GM23248 (cell line): ENCODE measurements at regions not wholly inside any gene's neighbourhood (a gene's known extent, or its start where the extent isn't known, plus 50 kb on each side); places are given as distances from the start of the nearest gene placed in this dataset.

Source experiments
- DNase-seq: peaks from one replicate; pipeline ENCODE4 v3.0.0-alpha.2; 2015
- H2AFZ ChIP-seq: fragments of 200-600 bp; sonication (generic); 2 replicates; pipeline ENCODE4 v1.6.1; 2016; ENCODE audit warnings: antibody characterized with exemption
- H3F3A ChIP-seq: fragments of 200-600 bp; sonication (generic); 2 replicates; pipeline ENCODE4 v1.6.1; 2016; ENCODE audit warnings: mild to moderate bottlenecking, antibody characterized with exemption, mixed run types; ENCODE audit not compliant: insufficient read depth
- H3K27ac ChIP-seq: fragments of 200-600 bp; sonication (generic); 2 replicates; pipeline ENCODE4 v1.5.1; 2016; ENCODE audit warnings: mild to moderate bottlenecking
- H3K27me3 ChIP-seq: fragments of 200-600 bp; sonication (generic); replicated peaks from 2 replicates; pipeline ENCODE4 v1.6.1; 2016; ENCODE audit warnings: mild to moderate bottlenecking; ENCODE audit not compliant: insufficient read depth
- H3K36me3 ChIP-seq: fragments of 200-600 bp; sonication (generic); 2 replicates; pipeline ENCODE4 v1.6.1; 2016; ENCODE audit warnings: low read depth, mild to moderate bottlenecking
- H3K4me1 ChIP-seq: fragments of 200-600 bp; sonication (generic); 2 replicates; pipeline ENCODE4 v1.6.1; 2016; ENCODE audit warnings: mild to moderate bottlenecking; ENCODE audit not compliant: insufficient read depth
- H3K4me2 ChIP-seq: fragments of 200-600 bp; sonication (generic); one replicate; pipeline ENCODE4 v1.6.1; 2016; ENCODE audit warnings: mild to moderate bottlenecking; ENCODE audit not compliant: unreplicated experiment
- H3K4me3 ChIP-seq: fragments of 200-600 bp; sonication (generic); 2 replicates; pipeline ENCODE4 v1.5.1; 2016; ENCODE audit warnings: mild to moderate bottlenecking
- H3K79me2 ChIP-seq: fragments of 200-600 bp; sonication (generic); 2 replicates; pipeline ENCODE4 v1.6.1; 2016; ENCODE audit warnings: mild to moderate bottlenecking; ENCODE audit not compliant: insufficient read depth
- H3K9ac ChIP-seq: fragments of 200-600 bp; sonication (generic); 2 replicates; pipeline ENCODE4 v1.6.1; 2016; ENCODE audit warnings: mild to moderate bottlenecking
- H3K9me2 ChIP-seq: fragments of 200-600 bp; sonication (generic); 2 replicates; pipeline ENCODE4 v1.6.1; 2016; ENCODE audit warnings: mixed run types, mild to moderate bottlenecking, moderate library complexity; ENCODE audit not compliant: insufficient read depth
- H3K9me3 ChIP-seq: fragments of 200-600 bp; sonication (generic); one replicate; pipeline ENCODE4 v1.6.1; 2017; ENCODE audit warnings: low read depth
- H4K20me1 ChIP-seq: fragments of 200-600 bp; sonication (generic); 2 replicates; pipeline ENCODE4 v1.6.0; 2016; ENCODE audit not compliant: insufficient read depth
- EZH2 ChIP-seq: fragments of 200-600 bp; sonication (generic); IDR thresholded peaks from 2 replicates; pipeline ENCODE4 v1.6.1; 2018; ENCODE audit warnings: antibody characterized with exemption, mild to moderate bottlenecking; ENCODE audit not compliant: insufficient read depth, poor library complexity, severe bottlenecking
- EZH2phosphoT487 ChIP-seq: fragments of 200-600 bp; sonication (generic); IDR thresholded peaks from 2 replicates; pipeline ENCODE4 v1.6.1; 2018; ENCODE audit warnings: antibody characterized with exemption, moderate library complexity, mild to moderate bottlenecking, low read depth; ENCODE audit not compliant: insufficient read depth
- WGBS, 2 experiments: methylation state at CpG; one replicate each; pipeline ENCODE4 v1.1.6; 2015 to 2017; ENCODE audit warnings: low lambda C conversion rate in 2 of 2, low coverage in 1 of 2; ENCODE audit errors: missing lambda C conversion rate in 2 of 2; 5-methylcytosine and 5-hydroxymethylcytosine counted together
- in situ Hi-C: fragments of 300-500 bp; cut with MboI; formaldehyde crosslinking; loops from 2 replicates; pipeline ENCODE4 v1.15.0; 2020

DNA sequence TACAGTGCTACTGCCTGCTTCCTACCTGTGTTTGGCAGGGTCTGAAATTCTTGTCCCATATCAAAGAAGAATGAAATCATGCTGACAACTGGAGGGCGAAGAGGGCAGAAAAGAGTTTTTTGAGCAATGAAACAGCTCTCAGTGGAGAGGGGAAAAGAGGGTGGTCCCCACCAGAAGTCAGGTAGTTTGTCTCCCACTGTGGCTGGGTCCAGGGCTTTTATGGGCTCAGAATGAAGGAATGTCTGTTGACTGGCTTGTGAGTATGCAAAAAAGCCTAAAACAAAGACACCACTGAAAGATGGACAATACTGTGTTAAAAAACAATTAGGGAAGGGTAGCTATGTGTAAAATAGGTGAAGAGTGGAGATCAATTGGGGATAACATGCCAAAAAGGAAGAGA lies 115.0 kb downstream of the ADAM29 start:
- Histone ChIP-seq H2AFZ (no peak overlapping the region), H3K36me3 (no peaks in the 10 kb centered on the region), H3K4me1 (no peaks in the 10 kb centered on the region), H3K9ac (no peak overlapping the region), H4K20me1 (no peaks in the 10 kb centered on the region), H3K79me2 (no peaks in the 10 kb centered on the region), H3K4me2 (no peak overlapping the region), H3F3A (no peaks in the 10 kb centered on the region), H3K9me2 (no peaks in the 10 kb centered on the region), H3K27me3 (no peaks in the 10 kb centered on the region), H3K27ac (no peak overlapping the region), H3K9me3 (no peaks in the 10 kb centered on the region), H3K4me3 (no peak overlapping the region)
- in situ Hi-C loops = no loop called here
- DNase-seq = no peak
- WGBS, 2 experiments = 0 to 9% methylated on average over 1 of the region's 1 CpG
- no peak for TF ChIP-seq EZH2
- TF ChIP-seq EZH2phosphoT487 = no peak

DNA sequence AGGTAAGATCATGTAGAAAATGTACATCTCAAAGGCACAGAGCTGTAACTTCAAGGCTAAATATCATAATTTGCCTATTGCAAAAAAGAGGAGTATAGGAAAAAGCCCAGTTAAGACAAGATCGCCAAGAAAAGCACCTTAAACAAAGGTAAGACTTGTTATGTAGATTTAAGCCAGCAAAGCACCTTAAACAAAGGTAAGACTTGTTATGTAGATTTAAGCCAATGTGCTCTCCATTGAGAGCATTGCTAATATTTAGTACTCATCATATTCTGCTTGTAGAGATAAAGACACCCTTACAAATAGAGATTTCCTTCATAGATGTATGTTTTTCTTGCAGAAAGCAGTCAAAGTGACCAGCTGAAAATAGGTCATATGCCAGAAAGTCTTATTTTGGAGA lies 115.8 kb downstream of the ADAM29 start:
- TF ChIP-seq EZH2 = no peak
- no peak overlapping the region for H3K27ac ChIP-seq
- H3K36me3 ChIP-seq = no peaks in the 10 kb centered on the region
- no peaks in the 10 kb centered on the region for H3K4me1 ChIP-seq
- no peaks in the 10 kb centered on the region for H3K27me3 ChIP-seq
- no peaks in the 10 kb centered on the region for H3K79me2 ChIP-seq
- H3K4me2 ChIP-seq = no peak overlapping the region
- no peak overlapping the region for H3K9ac ChIP-seq
- in situ Hi-C loops = no loop called here
- H3F3A ChIP-seq = no peaks in the 10 kb centered on the region
- no peaks in the 10 kb centered on the region for H3K9me3 ChIP-seq
- DNase-seq = no peak
- H3K4me3 ChIP-seq = no peak overlapping the region
- no peak overlapping the region for H2AFZ ChIP-seq
- H3K9me2 ChIP-seq = no peaks in the 10 kb centered on the region
- 0% methylated on average over 1 of the region's 1 CpG for WGBS, 2 experiments
- H4K20me1 ChIP-seq = no peaks in the 10 kb centered on the region

DNA sequence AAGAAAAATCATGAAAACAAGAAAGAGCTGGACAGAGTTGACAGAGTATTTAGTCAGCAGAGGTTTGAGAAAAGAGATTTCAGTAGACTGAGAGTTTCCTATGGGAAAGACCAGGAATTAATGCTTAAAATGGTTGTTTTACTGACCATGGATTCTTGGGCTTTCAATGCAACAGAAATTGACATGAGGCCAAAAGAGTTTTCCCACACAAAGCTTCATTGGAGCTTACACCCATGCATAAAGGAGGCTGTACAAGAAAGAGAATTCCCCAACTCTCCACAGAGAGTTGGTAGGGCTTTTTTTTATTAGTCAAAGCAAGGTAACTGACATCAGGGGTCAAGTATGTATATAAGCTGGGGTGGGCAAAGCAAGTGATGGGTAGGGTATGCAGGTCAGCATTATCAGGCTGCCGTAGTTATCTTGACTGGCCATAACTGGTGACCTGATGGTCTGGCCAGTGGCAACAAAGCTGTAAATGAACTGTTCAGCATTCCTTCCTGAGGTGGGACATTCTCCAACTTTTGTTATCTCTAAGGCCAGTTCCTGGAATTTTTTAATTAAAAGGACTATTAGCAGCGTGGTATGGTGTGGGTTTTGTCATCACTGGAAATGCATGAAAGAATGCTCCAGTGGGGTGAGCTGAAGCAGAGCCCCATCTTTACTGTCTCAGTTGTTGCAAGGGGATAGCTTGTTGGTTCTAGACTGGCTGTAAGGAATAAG lies 117.0 kb downstream of the ADAM29 start:
- no peak for DNase-seq
- no peak overlapping the region for H3K27ac ChIP-seq

DNA sequence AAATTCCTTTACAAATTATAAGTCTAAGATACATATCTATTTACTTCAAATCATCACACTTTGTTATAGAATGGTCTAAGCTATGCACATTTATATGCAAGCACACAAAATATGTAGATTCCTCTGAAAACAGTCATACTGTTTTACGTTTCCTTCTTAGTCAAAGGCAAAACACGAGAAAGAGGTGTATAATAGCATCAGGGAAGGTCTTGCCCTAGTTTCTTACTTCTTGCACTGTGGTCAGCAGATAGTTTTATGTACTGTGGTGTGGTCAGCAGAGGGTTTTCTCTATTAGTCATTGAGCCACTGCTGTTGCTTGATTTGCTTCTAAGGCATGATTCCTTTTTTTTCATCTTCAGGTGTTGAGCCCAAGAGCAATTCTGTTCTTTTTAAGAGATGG lies 117.7 kb downstream of the ADAM29 start:
- no peak overlapping the region for H3K27ac ChIP-seq
- no peak overlapping the region for H3K4me2 ChIP-seq
- H3K4me1 ChIP-seq = no peaks in the 10 kb centered on the region
- H3K9me3 ChIP-seq = no peaks in the 10 kb centered on the region
- no peak for TF ChIP-seq EZH2phosphoT487
- TF ChIP-seq EZH2 = no peak
- in situ Hi-C loops = no loop called here
- no peaks in the 10 kb centered on the region for H3K27me3 ChIP-seq
- H4K20me1 ChIP-seq = no peaks in the 10 kb centered on the region
- no peaks in the 10 kb centered on the region for H3K9me2 ChIP-seq
- H3F3A ChIP-seq = no peaks in the 10 kb centered on the region
- no peaks in the 10 kb centered on the region for H3K79me2 ChIP-seq
- no peaks in the 10 kb centered on the region for H3K36me3 ChIP-seq
- no peak overlapping the region for H2AFZ ChIP-seq
- WGBS, 2 experiments = 3 to 7% methylated on average over 2 of the region's 2 CpGs
- no peak overlapping the region for H3K4me3 ChIP-seq
- no peak for DNase-seq
- H3K9ac ChIP-seq = no peak overlapping the region

More for the DNA sequence above, 117.0 kb downstream of the ADAM29 start:
- Histone ChIP-seq H3K9me3 (no peaks in the 10 kb centered on the region), H2AFZ (no peak overlapping the region), H4K20me1 (no peaks in the 10 kb centered on the region), H3K36me3 (no peaks in the 10 kb centered on the region), H3K4me1 (no peaks in the 10 kb centered on the region), H3K9ac (no peak overlapping the region), H3K79me2 (no peaks in the 10 kb centered on the region), H3K9me2 (no peaks in the 10 kb centered on the region), H3K27me3 (no peaks in the 10 kb centered on the region), H3K4me3 (no peak overlapping the region), H3F3A (no peaks in the 10 kb centered on the region), H3K4me2 (no peak overlapping the region)
- TF ChIP-seq EZH2 = no peak
- no peak for TF ChIP-seq EZH2phosphoT487
- WGBS, 2 experiments = 31 to 32% methylated on average over 2 of the region's 2 CpGs
- in situ Hi-C loops = no loop called here
